Prostate gland (tissue), 2 donors: ENCODE measurements at regions not wholly inside any gene's neighbourhood (a gene's known extent, or its start where the extent isn't known, plus 50 kb on each side); places are given as distances from the start of the nearest gene placed in this dataset.

Source experiments
- DNase-seq: peaks from one replicate; pipeline ENCODE4 v3.0.0-alpha.2; 2019; ENCODE audit warnings: low spot score
- H3K27ac ChIP-seq, 2 donors: fragments of 200-600 bp; sonication (generic); 2 replicates each; pipeline ENCODE4 v1.5.1; 2017 to 2019
- H3K27me3 ChIP-seq: fragments of 200-600 bp; sonication (generic); replicated peaks from 2 replicates; pipeline ENCODE4 v1.5.1; 2019; ENCODE audit not compliant: insufficient read depth
- H3K36me3 ChIP-seq, 2 donors: fragments of 200-600 bp; sonication (generic); 1 replicate in 1 of 2; 2 replicates in 1 of 2; pipeline versions ENCODE4 v1.5.1 to v1.8.1; 2017 to 2019
- H3K4me1 ChIP-seq: fragments of 200-600 bp; sonication (generic); replicated peaks from 2 replicates; pipeline ENCODE4 v1.5.1; 2019
- H3K4me3 ChIP-seq, 2 donors: fragments of 200-600 bp; sonication (generic); 2 replicates each; pipeline ENCODE4 v1.5.1; 2017 to 2019
- H3K9me3 ChIP-seq: fragments of 200-600 bp; sonication (generic); 2 replicates; pipeline ENCODE4 v1.5.1; 2017
- CTCF ChIP-seq, 4 experiments: fragments of 200-600 bp in 2 of 4; fragments of 450-650 bp in 2 of 4; sonication (generic) in 2 of 4; IDR thresholded peaks; 1 replicate in 3 of 4; 2 replicates in 1 of 4; pipeline ENCODE4 v1.5.1; 2016 to 2019; ENCODE audit warnings: antibody characterized with exemption in 4 of 4, mild to moderate bottlenecking in 2 of 4, moderate library complexity in 2 of 4
- POLR2A ChIP-seq: fragments of 450-650 bp; IDR thresholded peaks from one replicate; pipeline ENCODE4 v1.6.1; 2016; ENCODE audit warnings: antibody characterized with exemption, mild to moderate bottlenecking
- POLR2AphosphoS5 ChIP-seq: sonication (generic); formaldehyde crosslinking; IDR thresholded peaks from one replicate; pipeline ENCODE4 v1.6.1; 2017; ENCODE audit warnings: antibody characterized with exemption
- WGBS: methylation state at CpG from one replicate; pipeline ENCODE4 v1.1.5; 2018; 5-methylcytosine and 5-hydroxymethylcytosine counted together
- intact Hi-C: fragments of 100-400 bp; cut with DNase I; formaldehyde crosslinking; loops from one replicate; pipeline ENCODE4 v1.14.2; 2022

GRCh38 chr1:38272515-38272914 is 225.9 kb upstream of the POU3F1 start:
- intact Hi-C loops, result no loop called here
- H3K36me3 ChIP-seq, result no peaks in the 10 kb centered on the region
- H3K4me1 ChIP-seq, result no peaks in the 10 kb centered on the region
- peaks cover 3% of the 10 kb centered on the region for H3K27me3 ChIP-seq
- no peak overlapping the region for H3K4me3 ChIP-seq
- DNase-seq, result no peak
- H3K27ac ChIP-seq, result no peak overlapping the region
- WGBS, result 80% methylated on average over 3 of the region's 3 CpGs
- no peaks in the 10 kb centered on the region for H3K9me3 ChIP-seq
- TF ChIP-seq POLR2AphosphoS5 (no peak), POLR2A (no peak), CTCF (IDR thresholded peaks at IDR 0.05) (no peak)

GRCh38 chr1:38270849-38271633 is 224.4 kb upstream of the POU3F1 start:
- no peak overlapping the region for H3K27ac ChIP-seq
- H3K4me1 ChIP-seq, result no peaks in the 10 kb centered on the region
- no peak for DNase-seq
- TF ChIP-seq POLR2A, result no peak
- H3K9me3 ChIP-seq, result no peaks in the 10 kb centered on the region
- 65% methylated on average over 12 of the region's 12 CpGs for WGBS
- no peaks in the 10 kb centered on the region for H3K36me3 ChIP-seq
- intact Hi-C loops, result no loop called here
- H3K4me3 ChIP-seq, result no peak overlapping the region
- H3K27me3 ChIP-seq, result peaks cover 3% of the 10 kb centered on the region

GRCh38 chr1:38269923-38270848 is 223.6 kb upstream of the POU3F1 start:
- Histone ChIP-seq H3K4me3 (no peak overlapping the region), H3K4me1 (no peaks in the 10 kb centered on the region), H3K9me3 (no peaks in the 10 kb centered on the region), H3K36me3 (no peaks in the 10 kb centered on the region), H3K27ac (no peak overlapping the region), H3K27me3 (peaks cover 5% of the 10 kb centered on the region)
- intact Hi-C loops, result no loop called here
- no peak for DNase-seq
- WGBS, result 33% methylated on average over 15 of the region's 15 CpGs
- TF ChIP-seq CTCF (IDR thresholded peaks at IDR 0.05), result no peak
- TF ChIP-seq POLR2AphosphoS5, result no peak
- no peak for TF ChIP-seq POLR2A

GRCh38 chr1:38268226-38268625 is 221.6 kb upstream of the POU3F1 start:
- intact Hi-C loops, result no loop called here
- peaks cover 5% of the 10 kb centered on the region for H3K27me3 ChIP-seq
- H3K4me3 ChIP-seq, result no peak overlapping the region
- H3K9me3 ChIP-seq, result no peaks in the 10 kb centered on the region
- no peak for DNase-seq
- WGBS, result 89% methylated on average over 4 of the region's 4 CpGs
- TF ChIP-seq CTCF (IDR thresholded peaks at IDR 0.05) (no peak), POLR2AphosphoS5 (no peak), POLR2A (no peak)
- H3K4me1 ChIP-seq, result no peaks in the 10 kb centered on the region
- H3K27ac ChIP-seq, result no peak overlapping the region
- no peaks in the 10 kb centered on the region for H3K36me3 ChIP-seq
